ENCODE measurements at regions not wholly inside any gene's neighbourhood (a gene's known extent, or its start where the extent isn't known, plus 50 kb on each side); places are given as distances from the start of the nearest gene placed in this dataset.
A peak's percentile ranks its signal among the peaks of the same experiment; 100 is the strongest.
"Not testable (repeated sequence)": the region's sequence is repeated elsewhere in the genome, so short reads cannot be mapped to it uniquely, and the experiment has no call there.

DNA sequence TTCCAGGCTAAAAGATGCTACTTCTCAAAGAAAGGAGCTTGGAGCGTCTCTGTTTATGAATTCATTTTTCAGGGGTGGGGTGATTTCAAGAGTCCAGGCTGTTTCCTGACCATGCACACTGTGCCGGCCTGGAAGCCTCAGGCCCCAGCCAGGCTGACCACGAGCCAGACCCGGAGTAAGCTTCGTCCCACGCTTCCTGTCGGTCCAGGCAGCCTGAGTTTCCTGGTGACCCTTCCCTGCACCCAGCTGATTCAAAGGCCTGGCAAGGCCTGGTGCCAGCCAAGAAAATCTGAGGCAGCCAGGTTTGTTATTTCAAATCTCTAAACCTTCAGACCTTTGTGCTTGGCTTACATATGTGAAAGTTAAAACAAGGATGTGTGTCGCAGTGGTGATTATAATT is 62.1 kb upstream of the SMURF2 start:
- TF ChIP-seq NFIC (IDR thresholded peaks at IDR 0.05; ENCODE audit: borderline replicate concordance) (peak; percentile 63; the same call in 1 of the 2 replicates), TCF12 (IDR thresholded peaks at IDR 0.05) (peak; percentile 53; the same call in 1 of the 2 replicates), ELF1 (IDR thresholded peaks at IDR 0.05) (0 out of 2 replicates have a peak, but pooled peaks have one; percentile 37), RXRA (IDR thresholded peaks at IDR 0.05; ENCODE audit: borderline replicate concordance, low read depth) (peak; percentile 74; the same call in 1 of the 2 replicates)
- TF ChIP-seq, protein P1, sequence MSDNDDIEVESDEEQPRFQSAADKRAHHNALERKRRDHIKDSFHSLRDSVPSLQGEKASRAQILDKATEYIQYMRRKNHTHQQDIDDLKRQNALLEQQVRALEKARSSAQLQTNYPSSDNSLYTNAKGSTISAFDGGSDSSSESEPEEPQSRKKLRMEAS (IDR thresholded peaks at IDR 0.05; ENCODE audit: low read depth): peak; percentile 93
- H3K4me3 ChIP-seq (ENCODE audit: low read depth in 2 of 2, low read length in 1 of 2); H3K9me2 ChIP-seq; H3K27me3 ChIP-seq (ENCODE audit: insufficient read depth); H4K20me1 ChIP-seq (ENCODE audit: insufficient read depth); H3K36me3 ChIP-seq (replicated peaks in 1 of 2; ENCODE audit: control insufficient read depth in 1 of 2, insufficient read depth in 2 of 2, low read length in 1 of 2); H3K79me2 ChIP-seq (ENCODE audit: insufficient read depth); H3K9me3 ChIP-seq: not testable (repeated sequence)
- Histone ChIP-seq H2AFZ (ENCODE audit: low read depth) (peak overlapping the region; percentile 97), H3F3A (replicated peaks; ENCODE audit: insufficient read depth) (peaks cover 30% of the 10 kb centered on the region), H3K9ac (peak overlapping the region; percentile 32), H3K4me2 (peak overlapping the region; percentile 23), H3K27ac (ENCODE audit: low read depth in 2 of 2, low read length in 1 of 2) (peak overlapping the region; percentile 54 to 73), H3K4me1 (ENCODE audit: control insufficient read depth in 1 of 2, insufficient read depth in 2 of 2, low read depth in 1 of 2, low read length in 1 of 2) (peaks cover 4 to 16% of the 10 kb centered on the region in 2 experiments; a peak in 2 of 4 replicates)
- ChIA-PET CTCF (interaction anchor here (0.9 to 2.1 kb wide), 2 partner anchors 11 to 18 kb away, joined by 3 to 5 read pairs; no protein-coding TSS in a partner anchor), POLR2A (interaction anchor here (0.6 kb wide), 1 partner anchor 12 kb away, joined by 3 read pairs; no protein-coding TSS in a partner anchor)
- peak; percentile 55 for DNase-seq
- 20% methylated on average over 8 of the region's 8 CpGs for WGBS (ENCODE audit: low lambda C conversion rate)

DNA sequence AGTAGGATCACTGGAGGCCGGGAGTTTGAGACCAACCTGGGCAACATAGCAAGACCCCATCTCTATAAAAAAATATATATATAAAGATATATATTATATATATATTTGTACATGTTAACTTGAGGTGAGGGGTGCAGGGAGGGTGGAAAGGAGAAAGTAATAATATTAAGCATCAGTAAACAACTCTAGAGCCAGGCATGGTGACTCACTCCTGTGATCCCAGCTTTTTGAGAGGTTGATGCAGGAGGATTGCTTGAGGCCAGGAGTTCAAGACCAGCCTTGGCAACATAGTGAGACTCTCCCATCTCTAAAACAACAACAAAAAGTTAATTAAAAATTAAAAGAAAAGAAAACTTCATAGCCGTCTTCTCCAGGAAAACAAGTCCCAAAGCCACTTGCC is 61.7 kb upstream of the SMURF2 start:
- Histone ChIP-seq H3K79me2 (ENCODE audit: insufficient read depth) (no peaks in the 10 kb centered on the region), H3K27ac (ENCODE audit: low read depth in 2 of 2, low read length in 1 of 2) (peak overlapping the region; percentile 54 to 73), H3K4me3 (ENCODE audit: low read depth in 2 of 2, low read length in 1 of 2) (no peak overlapping the region), H3K4me1 (ENCODE audit: control insufficient read depth in 1 of 2, insufficient read depth in 2 of 2, low read depth in 1 of 2, low read length in 1 of 2) (peaks cover 4 to 16% of the 10 kb centered on the region in 2 experiments; a peak in 2 of 4 replicates), H2AFZ (ENCODE audit: low read depth) (peak overlapping the region; percentile 97), H3K27me3 (ENCODE audit: insufficient read depth) (no peaks in the 10 kb centered on the region), H3K4me2 (peak overlapping the region; percentile 23), H3K9ac (peak overlapping the region; percentile 32), H4K20me1 (ENCODE audit: insufficient read depth) (no peaks in the 10 kb centered on the region), H3K36me3 (replicated peaks in 1 of 2; ENCODE audit: control insufficient read depth in 1 of 2, insufficient read depth in 2 of 2, low read length in 1 of 2) (no peaks in the 10 kb centered on the region), H3K9me2 (no peaks in the 10 kb centered on the region), H3F3A (replicated peaks; ENCODE audit: insufficient read depth) (peaks cover 30% of the 10 kb centered on the region), H3K9me3 (no peaks in the 10 kb centered on the region)
- no peak for DNase-seq
- TF ChIP-seq MXI1 (IDR thresholded peaks at IDR 0.05; ENCODE audit: low read depth, low read length) (no peak), FOSL2 (IDR thresholded peaks at IDR 0.05; ENCODE audit: borderline replicate concordance, low read depth) (no peak), EZH2phosphoT487 (IDR thresholded peaks at IDR 0.05; ENCODE audit: borderline replicate concordance, low read depth) (no peak), EP300 (IDR thresholded peaks at IDR 0.05; ENCODE audit: borderline replicate concordance in 1 of 2, low read depth in 1 of 2, low read length in 1 of 2) (no peak), RCOR1 (IDR thresholded peaks at IDR 0.05; ENCODE audit: low read length) (no peak), MEF2A (IDR thresholded peaks at IDR 0.05; ENCODE audit: borderline replicate concordance, low read depth) (no peak), FOXJ3 (CRISPR knock-in tag; IDR thresholded peaks at IDR 0.05) (no peak), POLR2AphosphoS5 (IDR thresholded peaks at IDR 0.05; ENCODE audit: low read depth, low read length) (no peak), RXRA (IDR thresholded peaks at IDR 0.05; ENCODE audit: borderline replicate concordance, low read depth) (no peak), TCF12 (IDR thresholded peaks at IDR 0.05) (no peak), RAD21 (IDR thresholded peaks at IDR 0.05; ENCODE audit: low read length) (no peak), TAF1 (IDR thresholded peaks at IDR 0.05; ENCODE audit: borderline replicate concordance, low read depth, low read length) (no peak), ELF1 (IDR thresholded peaks at IDR 0.05) (no peak), NRF1 (IDR thresholded peaks at IDR 0.05; ENCODE audit: low read depth, low read length) (no peak), YY1 (IDR thresholded peaks at IDR 0.05; ENCODE audit: low read depth) (no peak), CHD2 (IDR thresholded peaks at IDR 0.05; ENCODE audit: low read length, partially characterized antibody) (no peak)
- TF ChIP-seq, protein P2, sequence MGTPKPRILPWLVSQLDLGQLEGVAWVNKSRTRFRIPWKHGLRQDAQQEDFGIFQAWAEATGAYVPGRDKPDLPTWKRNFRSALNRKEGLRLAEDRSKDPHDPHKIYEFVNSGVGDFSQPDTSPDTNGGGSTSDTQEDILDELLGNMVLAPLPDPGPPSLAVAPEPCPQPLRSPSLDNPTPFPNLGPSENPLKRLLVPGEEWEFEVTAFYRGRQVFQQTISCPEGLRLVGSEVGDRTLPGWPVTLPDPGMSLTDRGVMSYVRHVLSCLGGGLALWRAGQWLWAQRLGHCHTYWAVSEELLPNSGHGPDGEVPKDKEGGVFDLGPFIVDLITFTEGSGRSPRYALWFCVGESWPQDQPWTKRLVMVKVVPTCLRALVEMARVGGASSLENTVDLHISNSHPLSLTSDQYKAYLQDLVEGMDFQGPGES (IDR thresholded peaks at IDR 0.05; ENCODE audit: low read depth, low read length): no peak
- TF ChIP-seq, protein P3, sequence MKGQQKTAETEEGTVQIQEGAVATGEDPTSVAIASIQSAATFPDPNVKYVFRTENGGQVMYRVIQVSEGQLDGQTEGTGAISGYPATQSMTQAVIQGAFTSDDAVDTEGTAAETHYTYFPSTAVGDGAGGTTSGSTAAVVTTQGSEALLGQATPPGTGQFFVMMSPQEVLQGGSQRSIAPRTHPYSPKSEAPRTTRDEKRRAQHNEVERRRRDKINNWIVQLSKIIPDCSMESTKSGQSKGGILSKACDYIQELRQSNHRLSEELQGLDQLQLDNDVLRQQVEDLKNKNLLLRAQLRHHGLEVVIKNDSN (IDR thresholded peaks at IDR 0.05; ENCODE audit: borderline replicate concordance, low read depth): no peak
- 85% methylated on average over 2 of the region's 2 CpGs for WGBS (ENCODE audit: low lambda C conversion rate)
- CTCF ChIA-PET: interaction anchor here (0.9 kb wide), 1 partner anchor 17 kb away, joined by 3 read pairs; no protein-coding TSS in a partner anchor
- POLR2A ChIA-PET: interaction anchor here (0.6 kb wide), 1 partner anchor 12 kb away, joined by 3 read pairs; no protein-coding TSS in a partner anchor

- H3K9me2 ChIP-seq; H4K20me1 ChIP-seq (ENCODE audit: insufficient read depth); H3K36me3 ChIP-seq (replicated peaks in 1 of 2; ENCODE audit: control insufficient read depth in 1 of 2, insufficient read depth in 2 of 2, low read length in 1 of 2); H3K9me3 ChIP-seq; DNase-seq; POLR2A ChIA-PET; H3K27ac ChIP-seq (ENCODE audit: low read depth in 2 of 2, low read length in 1 of 2); H3K4me2 ChIP-seq; H3K27me3 ChIP-seq (ENCODE audit: insufficient read depth); H2AFZ ChIP-seq (ENCODE audit: low read depth); H3K79me2 ChIP-seq (ENCODE audit: insufficient read depth); H3K4me1 ChIP-seq (ENCODE audit: control insufficient read depth in 1 of 2, insufficient read depth in 2 of 2, low read depth in 1 of 2, low read length in 1 of 2); H3K9ac ChIP-seq; CTCF ChIA-PET; H3K4me3 ChIP-seq (ENCODE audit: low read depth in 2 of 2, low read length in 1 of 2): not testable (repeated sequence)
- WGBS (ENCODE audit: low lambda C conversion rate): 91% methylated on average over 1 of the region's 1 CpG
- peaks cover 34% of the 10 kb centered on the region for H3F3A ChIP-seq (replicated peaks; ENCODE audit: insufficient read depth)
These were observed 59.4 kb upstream of the SMURF2 start for GRCh38 chr17:64721556-64721955.

All from SK-N-SH (cell line).